Mucosa of rectum (tissue), 2 donors: ENCODE measurements at regions not wholly inside any gene's neighbourhood (a gene's known extent, or its start where the extent isn't known, plus 50 kb on each side); places are given as distances from the start of the nearest gene placed in this dataset.

Experiments
- H3K27ac ChIP-seq, 2 donors: one replicate each; pipeline ENCODE4 v1.7.0; 2013; ENCODE audit warnings: inconsistent platforms in 2 of 2, low read depth in 2 of 2, low read length in 2 of 2
- H3K27me3 ChIP-seq, 2 donors: one replicate each; pipeline ENCODE4 v1.7.0; 2013; ENCODE audit warnings: low read length in 2 of 2; ENCODE audit not compliant: control insufficient read depth in 2 of 2, insufficient read depth in 2 of 2
- H3K36me3 ChIP-seq, 2 donors: one replicate each; pipeline ENCODE4 v1.7.0; 2013; ENCODE audit warnings: low read length in 2 of 2; ENCODE audit not compliant: control insufficient read depth in 2 of 2, insufficient read depth in 2 of 2
- H3K4me1 ChIP-seq, 2 donors: one replicate each; pipeline ENCODE4 v1.7.0; 2013; ENCODE audit warnings: low read length in 2 of 2, mild to moderate bottlenecking in 1 of 2; ENCODE audit not compliant: control insufficient read depth in 2 of 2, insufficient read depth in 2 of 2
- H3K4me3 ChIP-seq, 2 donors: one replicate each; pipeline ENCODE4 v1.7.0; 2013; ENCODE audit warnings: low read length in 2 of 2
- H3K9ac ChIP-seq, 2 donors: one replicate each; pipeline ENCODE4 v1.7.0; 2013; ENCODE audit warnings: low read length in 2 of 2, low read depth in 1 of 2, mild to moderate bottlenecking in 1 of 2
- H3K9me3 ChIP-seq, 2 donors: one replicate each; pipeline ENCODE4 v1.7.0; 2013; ENCODE audit warnings: low read length in 2 of 2; ENCODE audit not compliant: control insufficient read depth in 2 of 2
- donor health status: healthy.
- donor health status: Normal muscosa, but diverticular disease.

- H3K27ac ChIP-seq, result no peak overlapping the region
- no peak overlapping the region for H3K9ac ChIP-seq
Measured at GRCh38 chr1:39098546-39099250, 72.5 kb downstream of the NDUFS5 start.

DNA sequence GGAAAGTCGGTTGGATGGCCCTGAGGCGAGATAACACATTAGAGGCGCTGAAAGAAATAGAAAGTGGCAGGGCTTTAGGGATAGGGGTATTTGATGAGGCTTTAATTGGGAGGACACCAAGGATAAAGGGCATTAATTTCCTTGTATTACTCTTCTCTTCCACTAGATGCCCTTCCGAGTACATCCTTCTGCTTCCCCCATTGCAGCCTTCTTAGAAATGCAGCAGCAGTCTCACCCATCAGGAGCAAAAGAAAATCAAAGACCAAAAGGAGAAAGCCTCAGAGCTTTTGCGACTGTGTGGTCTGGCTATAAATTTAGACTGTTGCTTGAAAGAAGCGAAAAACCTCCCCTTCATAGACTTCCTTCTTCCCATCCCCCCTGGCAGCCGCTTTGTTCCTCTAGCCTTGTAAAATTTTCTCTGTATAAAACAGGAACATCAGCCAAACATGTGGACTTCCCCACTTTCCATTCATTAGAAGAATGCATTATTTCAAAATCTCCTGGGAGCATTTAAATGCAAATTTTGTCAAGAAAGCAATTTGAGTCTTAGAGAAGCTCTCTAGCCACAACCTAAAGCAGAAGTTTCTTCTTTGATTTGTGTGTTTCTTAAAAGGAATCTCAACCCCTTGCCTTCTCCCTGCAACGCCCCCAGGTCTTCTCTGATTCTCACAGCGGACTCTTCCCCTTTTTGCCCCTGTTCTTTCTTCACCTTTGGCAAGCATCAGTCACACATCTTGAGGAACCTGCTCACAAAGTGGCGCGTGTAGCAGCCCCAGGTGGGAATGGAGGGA lies 76.6 kb downstream of the NDUFS5 start:
- no peaks in the 10 kb centered on the region for H3K27me3 ChIP-seq
- peaks cover 19 to 23% of the 10 kb centered on the region in 2 donors for H3K4me1 ChIP-seq
- no peaks in the 10 kb centered on the region for H3K9me3 ChIP-seq
- no peak overlapping the region for H3K4me3 ChIP-seq
- no peak overlapping the region for H3K9ac ChIP-seq
- no peaks in the 10 kb centered on the region for H3K36me3 ChIP-seq
- peak overlapping the region; percentile 21 to 25 for H3K27ac ChIP-seq

More at GRCh38 chr1:39098546-39099250, 72.5 kb downstream of the NDUFS5 start:
- Histone ChIP-seq H3K36me3 (no peaks in the 10 kb centered on the region), H3K4me1 (peaks cover 4 to 5% of the 10 kb centered on the region in 2 donors), H3K27me3 (no peaks in the 10 kb centered on the region), H3K4me3 (no peak overlapping the region), H3K9me3 (no peaks in the 10 kb centered on the region)

DNA sequence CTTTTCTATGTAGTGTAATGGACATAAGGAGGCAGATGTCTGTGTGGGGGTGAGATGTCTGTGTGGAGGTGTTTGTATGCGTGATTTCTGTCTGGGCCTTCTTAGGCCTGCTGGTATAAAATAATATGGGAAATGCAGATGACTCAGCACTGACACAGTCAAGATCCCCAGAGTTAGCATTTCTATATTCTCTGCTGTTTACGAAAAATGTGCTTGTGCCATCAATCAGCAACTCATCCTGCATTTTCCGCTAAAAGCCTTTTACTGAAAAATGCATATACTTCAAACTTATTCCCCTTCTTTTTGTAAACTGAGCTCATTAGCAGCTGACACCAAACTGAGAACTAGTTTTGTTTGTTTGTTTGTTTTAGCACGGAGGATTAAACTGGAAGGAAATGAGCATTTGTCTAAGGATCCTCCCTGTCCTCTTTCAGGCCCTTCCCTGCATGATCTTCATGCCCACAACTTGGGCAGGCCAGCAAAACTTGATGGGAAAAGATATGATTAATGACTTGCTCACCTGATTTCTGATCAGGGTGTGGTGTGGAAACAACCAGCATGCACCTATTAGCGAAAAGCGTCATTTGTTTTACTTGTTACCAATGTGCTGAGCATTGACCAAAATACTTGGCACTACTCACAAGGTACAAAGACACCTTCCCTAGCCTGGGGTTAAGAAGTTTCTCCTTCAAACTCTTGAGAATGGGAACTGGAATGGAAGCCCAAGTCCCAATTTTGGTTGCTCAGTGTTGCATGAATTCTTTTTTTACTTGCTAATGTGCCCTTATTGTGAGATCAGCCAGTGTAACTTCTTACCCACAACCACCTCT lies 77.4 kb downstream of the NDUFS5 start:
- Histone ChIP-seq H3K9ac (no peak overlapping the region), H3K27ac (peak overlapping the region; percentile 21 to 25), H3K36me3 (no peaks in the 10 kb centered on the region), H3K9me3 (no peaks in the 10 kb centered on the region), H3K27me3 (no peaks in the 10 kb centered on the region), H3K4me1 (peaks cover 17 to 23% of the 10 kb centered on the region in 2 donors), H3K4me3 (no peak overlapping the region)

DNA sequence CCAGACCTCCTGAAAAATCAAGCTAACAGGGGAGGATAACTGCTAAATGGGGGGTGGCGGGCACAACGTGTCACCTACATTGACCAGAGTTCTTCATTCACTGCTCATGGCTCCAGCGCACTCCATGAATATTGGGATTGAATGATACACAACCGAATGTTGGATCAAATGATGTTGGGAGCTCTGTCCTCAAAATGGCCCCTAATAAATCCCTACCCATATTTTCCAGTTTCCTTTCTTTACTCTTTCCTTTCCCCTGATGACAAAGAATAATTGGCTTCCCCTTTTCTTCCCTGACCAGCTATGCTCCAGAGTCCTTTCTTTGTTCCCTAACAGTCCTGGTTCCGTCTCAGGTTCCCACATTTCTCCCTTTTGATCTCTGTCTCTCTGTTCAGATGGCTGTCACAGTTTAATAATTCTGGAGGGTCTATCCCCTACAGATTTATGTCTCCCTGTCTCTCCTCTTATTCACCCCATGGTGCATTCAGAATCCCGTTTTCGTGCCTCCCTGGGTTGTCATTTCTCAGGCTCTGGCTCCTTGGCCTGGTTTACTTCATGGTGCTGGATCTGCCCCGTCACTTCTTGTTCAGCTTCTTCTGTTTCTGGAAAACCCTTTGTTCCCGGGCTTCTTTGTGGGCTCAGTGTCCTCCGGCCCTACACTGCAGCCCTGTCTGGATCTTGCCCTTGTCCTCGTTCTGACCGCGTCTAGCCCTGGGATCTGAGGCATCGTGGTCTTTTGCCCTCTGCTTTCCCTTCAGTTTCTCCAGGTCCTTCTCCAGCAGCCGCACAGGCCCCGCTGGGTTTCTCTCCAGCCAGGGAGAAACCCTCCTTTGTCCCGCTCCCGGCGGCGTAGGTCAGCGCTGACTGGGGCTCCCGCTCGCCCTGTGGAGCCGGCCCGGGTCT lies 78.3 kb downstream of the NDUFS5 start:
- Histone ChIP-seq H3K9me3 (no peaks in the 10 kb centered on the region), H3K36me3 (no peaks in the 10 kb centered on the region), H3K27me3 (no peaks in the 10 kb centered on the region), H3K9ac (peak overlapping the region; percentile 3 to 90), H3K27ac (peak overlapping the region; percentile 91 to 92), H3K4me1 (peaks cover 15 to 23% of the 10 kb centered on the region in 2 donors), H3K4me3 (peak overlapping the region; percentile 46 to 65)

DNA sequence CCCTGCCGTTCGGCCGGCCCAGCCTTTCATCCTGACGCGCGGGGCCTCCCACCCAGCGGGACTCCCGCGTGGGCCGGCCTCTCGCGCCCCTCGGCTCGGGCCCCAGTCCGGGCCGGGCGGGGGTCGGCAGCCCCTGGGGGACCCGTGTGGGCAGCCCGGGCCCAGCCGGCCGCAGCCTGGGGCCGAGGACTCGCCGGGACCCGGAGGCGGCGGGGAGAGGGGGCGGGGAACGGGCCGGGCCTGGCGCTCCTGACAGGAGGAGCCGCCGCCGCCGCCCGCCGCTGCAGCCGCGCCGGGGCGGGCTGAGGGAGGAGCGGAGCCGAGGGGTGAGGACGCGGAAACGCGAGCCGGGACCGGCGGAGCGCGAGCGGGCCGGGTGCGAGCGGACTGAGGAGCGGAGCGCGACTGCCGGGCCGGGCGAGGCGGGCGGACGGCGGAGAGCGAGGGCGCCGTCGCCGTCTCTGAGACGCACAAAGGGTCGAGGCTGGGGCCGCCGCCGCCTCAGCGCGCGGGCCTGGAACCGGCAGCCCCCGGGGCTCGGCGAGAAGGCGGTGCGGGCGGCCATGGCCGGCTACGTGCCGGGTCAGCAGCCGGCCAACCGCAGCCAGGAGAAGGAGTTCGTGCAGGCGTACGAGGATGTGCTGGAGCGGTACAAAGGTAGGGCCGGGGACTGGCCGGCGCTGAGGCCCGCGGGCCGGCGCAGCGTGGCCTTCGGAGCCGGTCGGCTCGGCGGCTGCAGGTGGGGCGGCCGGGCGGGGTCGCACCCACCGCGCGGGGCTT lies 79.1 kb downstream of the NDUFS5 start:
- Histone ChIP-seq H3K4me3 (peak overlapping the region; percentile 80 to 86), H3K27me3 (no peaks in the 10 kb centered on the region), H3K4me1 (peaks cover 15 to 23% of the 10 kb centered on the region in 2 donors), H3K9me3 (no peaks in the 10 kb centered on the region), H3K27ac (peak overlapping the region; percentile 91 to 92), H3K36me3 (no peaks in the 10 kb centered on the region), H3K9ac (peak overlapping the region; percentile 83 to 90)

DNA sequence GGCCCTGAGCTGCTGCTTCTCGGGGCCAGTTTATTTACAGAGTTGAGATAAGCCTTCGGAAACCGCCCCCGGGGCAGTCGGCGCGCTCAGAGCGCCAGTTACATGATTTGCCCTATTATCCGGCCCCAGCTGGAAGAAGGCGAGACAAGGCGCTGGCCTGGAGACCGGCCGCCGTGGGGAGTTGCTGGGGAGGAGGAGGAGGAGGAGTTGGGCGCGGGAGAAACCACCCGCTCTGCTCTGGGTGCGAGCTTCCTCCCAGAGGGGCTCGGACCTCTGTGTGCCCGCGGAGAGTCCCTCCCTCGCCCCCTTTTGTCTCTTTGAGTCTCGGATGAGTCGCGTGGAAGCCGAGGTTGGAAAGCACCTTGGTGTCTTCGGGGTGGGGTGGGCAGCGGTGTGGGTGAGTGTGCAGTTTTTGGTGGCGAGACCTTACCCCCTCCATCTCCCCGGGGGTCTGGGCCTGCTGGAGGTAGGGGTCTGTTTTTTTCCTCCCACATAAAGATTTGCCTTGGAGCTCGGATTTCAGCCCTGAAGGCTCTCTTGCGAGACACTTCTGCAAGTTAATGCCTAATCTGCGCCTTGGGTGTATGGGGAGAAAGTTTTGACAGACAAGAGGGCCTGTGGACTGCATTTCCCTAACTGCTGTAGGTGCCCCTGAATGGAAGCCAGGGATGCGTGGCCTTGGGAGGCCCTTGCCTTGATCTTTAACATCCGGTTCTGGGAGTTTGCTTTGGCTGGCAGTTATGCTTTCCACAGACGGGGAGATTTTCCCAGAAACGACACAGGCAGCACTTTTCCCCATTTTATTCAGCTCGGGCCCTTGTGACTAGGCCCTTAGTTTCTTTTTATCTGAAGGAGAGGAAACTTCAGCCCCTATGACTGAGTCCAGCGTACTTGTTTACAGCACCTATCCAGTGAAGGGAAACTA lies 80.0 kb downstream of the NDUFS5 start:
- Histone ChIP-seq H3K4me1 (peaks cover 15 to 23% of the 10 kb centered on the region in 2 donors), H3K27me3 (no peaks in the 10 kb centered on the region), H3K9ac (peak overlapping the region; percentile 83 to 90), H3K9me3 (no peaks in the 10 kb centered on the region), H3K4me3 (peak overlapping the region; percentile 80 to 86), H3K27ac (peak overlapping the region; percentile 91 to 92), H3K36me3 (no peaks in the 10 kb centered on the region)

DNA sequence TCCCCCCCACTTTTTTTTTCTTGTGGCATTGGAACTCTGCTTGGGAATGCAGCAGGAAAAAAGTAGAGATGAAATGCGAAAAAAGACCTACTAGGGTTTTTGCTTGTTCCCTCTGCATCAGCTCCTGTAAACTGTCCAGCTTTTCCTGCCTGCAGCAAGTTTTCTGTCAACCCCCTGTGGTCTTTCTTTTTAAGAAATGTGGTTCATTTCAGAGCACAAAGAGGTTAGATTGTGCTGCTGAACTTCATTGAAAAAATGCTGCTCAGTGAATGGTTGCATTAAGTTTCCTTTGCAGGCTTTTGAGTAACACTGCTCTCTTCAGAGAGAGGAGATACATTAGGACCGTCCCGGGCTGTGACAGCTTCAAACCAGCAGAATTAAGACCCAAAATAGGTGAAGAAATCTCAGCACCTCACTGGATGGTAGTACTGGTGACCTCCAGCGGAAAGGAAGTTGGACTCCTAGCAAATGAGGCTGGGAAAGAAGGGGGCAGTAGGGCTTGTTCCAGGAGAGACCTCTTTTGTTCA lies 80.7 kb downstream of the NDUFS5 start:
- peaks cover 15 to 23% of the 10 kb centered on the region in 2 donors for H3K4me1 ChIP-seq
- no peaks in the 10 kb centered on the region for H3K9me3 ChIP-seq
- H3K27me3 ChIP-seq, result no peaks in the 10 kb centered on the region
- H3K36me3 ChIP-seq, result no peaks in the 10 kb centered on the region
- H3K4me3 ChIP-seq, result peak overlapping the region; percentile 61 to 80
- H3K9ac ChIP-seq, result peak overlapping the region; percentile 44 to 90
- peak overlapping the region; percentile 91 to 92 for H3K27ac ChIP-seq
